ENCODE measurements at regions not wholly inside any gene's neighbourhood (a gene's known extent, or its start where the extent isn't known, plus 50 kb on each side); places are given as distances from the start of the nearest gene placed in this dataset.

GRCh38 chr4:156477636-156478035 is 494.0 kb downstream of the PDGFC start:
- Mint-ChIP-seq H3K36me3 (ENCODE audit: insufficient read depth) (no peaks in the 10 kb centered on the region), H3K27me3 (no peaks in the 10 kb centered on the region), H3K4me1 (ENCODE audit: low read depth) (no peaks in the 10 kb centered on the region), H3K4me3 (ENCODE audit: low read depth) (no peak overlapping the region), H3K9me3 (ENCODE audit: low read depth) (no peaks in the 10 kb centered on the region), H3K27ac (no peak overlapping the region)
- DNase-seq (ENCODE audit: low spot score, unreplicated experiment), result no peak
- TF ChIP-seq, protein P1, sequence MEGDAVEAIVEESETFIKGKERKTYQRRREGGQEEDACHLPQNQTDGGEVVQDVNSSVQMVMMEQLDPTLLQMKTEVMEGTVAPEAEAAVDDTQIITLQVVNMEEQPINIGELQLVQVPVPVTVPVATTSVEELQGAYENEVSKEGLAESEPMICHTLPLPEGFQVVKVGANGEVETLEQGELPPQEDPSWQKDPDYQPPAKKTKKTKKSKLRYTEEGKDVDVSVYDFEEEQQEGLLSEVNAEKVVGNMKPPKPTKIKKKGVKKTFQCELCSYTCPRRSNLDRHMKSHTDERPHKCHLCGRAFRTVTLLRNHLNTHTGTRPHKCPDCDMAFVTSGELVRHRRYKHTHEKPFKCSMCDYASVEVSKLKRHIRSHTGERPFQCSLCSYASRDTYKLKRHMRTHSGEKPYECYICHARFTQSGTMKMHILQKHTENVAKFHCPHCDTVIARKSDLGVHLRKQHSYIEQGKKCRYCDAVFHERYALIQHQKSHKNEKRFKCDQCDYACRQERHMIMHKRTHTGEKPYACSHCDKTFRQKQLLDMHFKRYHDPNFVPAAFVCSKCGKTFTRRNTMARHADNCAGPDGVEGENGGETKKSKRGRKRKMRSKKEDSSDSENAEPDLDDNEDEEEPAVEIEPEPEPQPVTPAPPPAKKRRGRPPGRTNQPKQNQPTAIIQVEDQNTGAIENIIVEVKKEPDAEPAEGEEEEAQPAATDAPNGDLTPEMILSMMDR (IDR thresholded peaks at IDR 0.05; ENCODE audit: unreplicated experiment), result no peak

DNA sequence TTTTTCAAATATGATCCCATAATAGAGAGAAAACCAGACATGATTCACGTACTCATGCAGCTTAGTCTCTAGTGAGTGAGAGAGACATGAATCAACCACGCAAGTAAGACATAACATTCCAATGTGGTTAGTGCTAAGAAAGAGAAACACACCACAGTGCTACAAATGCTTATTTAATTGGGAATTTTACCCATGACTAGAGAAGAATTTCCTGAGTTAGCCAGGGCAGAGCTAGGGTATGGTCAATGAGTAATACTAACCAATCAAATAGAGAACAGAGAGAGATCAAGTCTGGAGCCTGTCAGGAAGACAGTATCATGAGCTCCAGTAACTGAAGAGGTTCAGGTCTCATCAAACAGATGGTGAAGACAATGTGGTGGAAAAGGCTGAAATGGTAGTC is 495.2 kb downstream of the PDGFC start:
- no peaks in the 10 kb centered on the region for H3K9me3 Mint-ChIP-seq (ENCODE audit: low read depth)
- H3K27me3 Mint-ChIP-seq, result no peaks in the 10 kb centered on the region
- no peak overlapping the region for H3K4me3 Mint-ChIP-seq (ENCODE audit: low read depth)
- no peaks in the 10 kb centered on the region for H3K36me3 Mint-ChIP-seq (ENCODE audit: insufficient read depth)
- no peak overlapping the region for H3K27ac Mint-ChIP-seq
- no peak for DNase-seq (ENCODE audit: low spot score, unreplicated experiment)
- no peaks in the 10 kb centered on the region for H3K4me1 Mint-ChIP-seq (ENCODE audit: low read depth)
- TF ChIP-seq, protein P1 (IDR thresholded peaks at IDR 0.05; ENCODE audit: unreplicated experiment), result no peak

GRCh38 chr4:156475322-156475721 is 496.3 kb downstream of the PDGFC start:
- Mint-ChIP-seq H3K9me3 (ENCODE audit: low read depth) (no peaks in the 10 kb centered on the region), H3K4me1 (ENCODE audit: low read depth) (no peaks in the 10 kb centered on the region), H3K27ac (no peak overlapping the region), H3K27me3 (no peaks in the 10 kb centered on the region), H3K36me3 (ENCODE audit: insufficient read depth) (no peaks in the 10 kb centered on the region), H3K4me3 (ENCODE audit: low read depth) (no peak overlapping the region)
- TF ChIP-seq, protein P1 (IDR thresholded peaks at IDR 0.05; ENCODE audit: unreplicated experiment), result peak; percentile 30
- no peak for DNase-seq (ENCODE audit: low spot score, unreplicated experiment)

GRCh38 chr4:156473151-156473550 is 498.4 kb downstream of the PDGFC start:
- no peak overlapping the region for H3K4me3 Mint-ChIP-seq (ENCODE audit: low read depth)
- DNase-seq (ENCODE audit: low spot score, unreplicated experiment), result no peak
- no peaks in the 10 kb centered on the region for H3K9me3 Mint-ChIP-seq (ENCODE audit: low read depth)
- TF ChIP-seq, protein P1 (IDR thresholded peaks at IDR 0.05; ENCODE audit: unreplicated experiment), result no peak
- H3K27me3 Mint-ChIP-seq, result no peaks in the 10 kb centered on the region
- H3K36me3 Mint-ChIP-seq (ENCODE audit: insufficient read depth), result no peaks in the 10 kb centered on the region
- no peaks in the 10 kb centered on the region for H3K4me1 Mint-ChIP-seq (ENCODE audit: low read depth)
- H3K27ac Mint-ChIP-seq, result no peak overlapping the region

- no peaks in the 10 kb centered on the region for H3K27me3 Mint-ChIP-seq
Observed at GRCh38 chr4:156472624-156473023, 499.0 kb downstream of the PDGFC start.

More at GRCh38 chr4:156472624-156473023, 499.0 kb downstream of the PDGFC start:
- TF ChIP-seq, protein P1 (IDR thresholded peaks at IDR 0.05; ENCODE audit: unreplicated experiment), result no peak
- no peak for DNase-seq (ENCODE audit: low spot score, unreplicated experiment)
- H3K27ac Mint-ChIP-seq, result no peak overlapping the region
- no peaks in the 10 kb centered on the region for H3K9me3 Mint-ChIP-seq (ENCODE audit: low read depth)
- no peaks in the 10 kb centered on the region for H3K4me1 Mint-ChIP-seq (ENCODE audit: low read depth)
- H3K4me3 Mint-ChIP-seq (ENCODE audit: low read depth), result no peak overlapping the region
- H3K36me3 Mint-ChIP-seq (ENCODE audit: insufficient read depth), result no peaks in the 10 kb centered on the region

Measured in progenitor cell of endocrine pancreas (in vitro differentiated cells).